Vagina (tissue), 2 donors: ENCODE measurements at regions not wholly inside any gene's neighbourhood (a gene's known extent, or its start where the extent isn't known, plus 50 kb on each side); places are given as distances from the start of the nearest gene placed in this dataset.

ENCODE experiments used
- CTCF ChIP-seq, 3 experiments: fragments of 450-650 bp in 2 of 3; fragments of 200-600 bp in 1 of 3; sonication (generic) in 1 of 3; IDR thresholded peaks; one replicate each; pipeline ENCODE4 v1.5.1; 2017 to 2019; ENCODE audit warnings: antibody characterized with exemption in 3 of 3, mild to moderate bottlenecking in 2 of 3, moderate library complexity in 2 of 3
- POLR2A ChIP-seq, 2 donors: fragments of 450-650 bp; IDR thresholded peaks; one replicate each; pipeline ENCODE4 v1.6.1; 2017; ENCODE audit warnings: antibody characterized with exemption in 2 of 2, mild to moderate bottlenecking in 2 of 2, moderate library complexity in 2 of 2
- POLR2AphosphoS5 ChIP-seq, 2 donors: sonication (generic); formaldehyde crosslinking; IDR thresholded peaks; one replicate each; pipeline ENCODE4 v1.9.0; 2017; ENCODE audit warnings: antibody characterized with exemption in 2 of 2, mild to moderate bottlenecking in 2 of 2, low read depth in 1 of 2; ENCODE audit not compliant: insufficient read depth in 1 of 2

DNA sequence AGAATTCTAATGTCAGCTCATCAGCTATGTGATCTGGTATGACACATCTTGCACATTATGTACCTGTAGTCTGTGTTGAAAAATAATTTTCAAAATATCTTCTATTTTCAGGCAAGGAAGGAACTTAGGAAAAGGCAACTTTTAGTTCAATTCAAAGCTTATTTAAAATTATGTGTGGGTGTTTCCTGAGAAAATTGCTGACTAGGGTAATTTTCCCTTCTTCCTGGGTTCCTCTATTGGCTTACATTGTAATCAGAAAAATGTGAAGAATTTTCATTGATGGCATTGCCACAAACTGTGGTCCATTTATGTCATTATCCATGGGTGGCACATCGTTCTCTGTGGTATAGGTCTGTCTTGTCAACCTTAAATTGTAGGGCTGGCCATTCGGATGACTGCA lies 328.7 kb upstream of the SGCD start:
- TF ChIP-seq CTCF (IDR thresholded peaks at IDR 0.05): no peak
- TF ChIP-seq POLR2AphosphoS5 (IDR thresholded peaks at IDR 0.05; ENCODE audit: insufficient read depth in 1 of 2, low read depth in 1 of 2): no peak
- TF ChIP-seq POLR2A (IDR thresholded peaks at IDR 0.05): no peak
